CD4-positive, alpha-beta T cell treated with Interleukin-10 for 1 hour (primary cell): ENCODE measurements at regions not wholly inside any gene's neighbourhood (a gene's known extent, or its start where the extent isn't known, plus 50 kb on each side); places are given as distances from the start of the nearest gene placed in this dataset.
"Not testable (repeated sequence)": the region's sequence is repeated elsewhere in the genome, so short reads cannot be mapped to it uniquely, and the experiment has no call there.

Experiments
- DNase-seq: peaks from one replicate; pipeline ENCODE4 v3.0.0-alpha.2; 2020

DNA sequence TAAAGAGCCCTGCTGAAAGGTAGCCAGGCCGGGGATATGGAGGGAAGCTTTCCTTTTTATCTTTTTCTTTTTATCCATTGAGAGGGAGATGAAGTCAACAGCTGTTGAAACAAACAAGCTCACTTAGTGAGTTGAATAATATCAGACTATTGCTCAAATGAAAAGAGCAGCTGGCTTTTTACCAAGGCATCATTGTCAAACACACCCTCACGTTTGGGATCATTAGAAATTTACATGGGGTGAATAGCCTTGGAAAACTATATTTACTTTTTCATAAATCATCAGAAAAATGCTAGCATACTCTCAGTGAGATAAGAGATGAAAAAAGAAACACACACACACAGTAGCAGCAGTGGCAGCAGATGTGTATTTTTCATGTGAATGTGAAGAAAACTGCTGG is 71.5 kb upstream of the HNMT start:
- no peak for DNase-seq

GRCh38 chr2:137893145-137893544 is 71.1 kb upstream of the HNMT start:
- no peak for DNase-seq

- DNase-seq, result no peak
These were observed 67.8 kb upstream of the HNMT start for GRCh38 chr2:137896467-137896866.

- DNase-seq, result no peak
These were observed 67.2 kb upstream of the HNMT start for GRCh38 chr2:137897082-137897481.

DNA sequence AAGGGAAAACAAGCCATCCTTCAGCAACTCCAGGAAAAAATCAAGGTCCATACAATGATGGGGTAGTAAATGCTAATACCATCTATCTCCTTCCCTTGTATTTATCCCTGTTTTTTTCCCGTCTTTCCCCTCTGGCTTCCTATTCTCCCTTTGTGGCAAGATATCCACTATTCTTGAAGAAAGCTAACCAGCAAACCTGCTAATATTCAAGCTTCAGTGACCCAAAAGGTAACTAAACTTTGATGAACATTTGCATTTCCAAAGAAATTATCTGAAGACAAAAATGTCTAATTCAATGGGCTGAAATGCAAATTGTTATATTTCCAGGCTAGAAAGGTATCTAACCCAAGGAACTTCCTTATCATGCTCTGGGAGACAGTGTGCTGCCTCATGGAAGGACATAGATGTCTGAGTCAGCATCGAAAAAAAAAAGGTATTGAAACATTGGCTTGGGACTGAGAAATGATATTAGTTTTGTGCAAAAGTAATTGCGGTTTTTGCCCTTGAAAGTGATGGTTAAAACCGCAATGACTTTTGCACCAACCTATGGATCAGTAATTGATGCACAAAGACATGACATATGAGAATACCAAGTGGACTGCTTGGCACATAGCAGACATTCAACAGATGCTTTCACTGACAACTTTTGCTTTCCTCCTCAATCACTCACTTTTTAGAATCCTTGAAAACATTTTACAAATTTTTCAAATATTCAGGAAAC is 63.7 kb upstream of the HNMT start:
- no peak for DNase-seq

DNA sequence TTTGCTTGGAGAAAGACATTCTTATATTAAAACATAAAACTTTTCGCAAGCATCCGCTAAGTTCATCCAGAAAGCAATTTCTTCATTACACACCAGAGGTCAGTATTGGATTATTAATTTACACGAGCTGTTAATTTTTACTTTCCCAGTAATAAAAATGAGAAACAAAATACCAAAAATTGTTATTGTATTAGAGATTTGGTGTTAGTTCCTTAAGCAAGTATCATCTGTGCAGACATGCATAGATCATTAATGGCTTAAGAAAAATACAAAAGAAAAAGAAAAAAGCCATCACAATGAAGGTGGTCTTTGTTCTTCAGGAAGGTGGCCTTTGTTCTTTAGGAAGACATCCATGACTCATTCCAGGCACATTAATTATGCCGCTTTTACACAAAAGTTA is 53.6 kb upstream of the HNMT start:
- no peak for DNase-seq

DNA sequence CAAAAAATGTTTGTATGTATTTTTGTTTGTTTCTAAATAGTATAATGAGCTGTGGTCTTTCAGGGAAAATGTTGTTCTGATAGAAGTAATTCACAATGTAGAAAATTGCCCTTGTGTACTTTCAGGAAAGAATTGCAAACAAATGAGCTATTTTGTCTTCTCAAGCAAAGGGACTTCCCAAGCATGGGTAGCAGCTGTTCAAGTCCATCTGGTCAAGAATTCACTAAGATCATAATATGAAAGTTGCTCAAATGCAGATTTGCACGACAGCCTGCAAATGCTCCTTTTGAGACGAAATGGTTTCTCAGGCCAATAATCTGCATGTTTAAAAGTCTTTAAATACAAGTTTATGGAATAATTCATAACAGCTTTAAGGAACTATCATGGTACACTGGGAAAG is 51.9 kb upstream of the HNMT start:
- no peak for DNase-seq

DNA sequence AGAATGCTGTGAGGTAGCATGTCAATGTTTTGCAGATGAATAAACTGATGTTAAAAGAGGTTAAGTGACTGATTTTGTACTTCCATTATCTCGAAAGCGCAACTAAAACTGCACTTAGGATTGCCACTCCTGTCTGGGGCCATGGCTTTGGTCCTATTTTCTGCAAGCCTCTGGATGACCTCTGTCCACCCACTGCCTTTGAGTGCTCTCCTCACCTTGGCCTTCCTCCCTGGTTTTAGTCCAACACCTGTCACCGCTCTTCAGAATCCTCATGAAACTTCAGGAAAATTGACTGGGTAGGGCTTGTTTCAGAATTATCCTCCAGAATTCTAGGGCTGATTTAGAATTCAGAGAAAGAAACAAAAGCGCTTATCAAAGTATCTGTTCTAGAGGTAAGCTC is 51.1 kb upstream of the HNMT start:
- DNase-seq, result no peak

GRCh38 chr2:137913648-137914047 is 50.6 kb upstream of the HNMT start:
- DNase-seq, result not testable (repeated sequence)
